ENCODE measurements at regions not wholly inside any gene's neighbourhood (a gene's known extent, or its start where the extent isn't known, plus 50 kb on each side); places are given as distances from the start of the nearest gene placed in this dataset.
A peak's percentile ranks its signal among the peaks of the same experiment; 100 is the strongest.

DNA sequence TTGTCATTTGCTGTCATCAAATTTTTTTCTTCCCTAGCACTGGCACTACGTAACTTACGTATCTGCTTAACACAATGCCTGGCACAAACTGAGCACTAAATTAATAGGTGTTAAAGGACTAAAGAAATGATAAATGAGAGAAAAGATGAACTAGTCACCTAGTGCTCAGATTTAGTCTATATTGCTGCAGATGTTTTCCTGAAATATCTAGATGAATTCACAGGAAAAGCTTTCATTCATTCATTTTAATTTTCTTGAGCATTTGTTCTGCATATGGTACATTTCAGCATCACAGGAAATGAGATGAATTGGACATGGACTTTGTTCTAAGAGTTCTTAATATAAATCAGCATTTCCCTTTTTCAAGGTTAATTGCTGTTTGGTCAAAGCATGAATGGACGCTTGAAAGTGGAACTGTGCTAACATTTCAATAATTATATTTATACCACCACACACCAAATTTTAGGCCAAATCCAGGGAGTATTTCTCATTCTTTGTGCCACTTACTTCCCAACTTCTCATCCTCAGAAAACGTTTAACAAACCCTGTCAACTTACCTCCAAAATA, 163.2 kb upstream of the MDFIC start:
- Histone ChIP-seq H3K79me2 (ENCODE audit: control insufficient read depth, insufficient read depth, low read length) (no peaks in the 10 kb centered on the region), H3K9me3 (replicated peaks; ENCODE audit: control insufficient read depth, insufficient read depth, low read length) (no peaks in the 10 kb centered on the region), H3K4me1 (ENCODE audit: control insufficient read depth, insufficient read depth, low read length) (no peaks in the 10 kb centered on the region), H3K4me2 (ENCODE audit: control insufficient read depth, insufficient read depth) (no peak overlapping the region), H3K27me3 (replicated peaks in 1 of 2; ENCODE audit: control insufficient read depth in 2 of 2, insufficient read depth in 2 of 2, low read length in 1 of 2) (no peaks in the 10 kb centered on the region), H4K20me1 (ENCODE audit: control insufficient read depth, insufficient read depth) (no peaks in the 10 kb centered on the region), H3K27ac (ENCODE audit: control insufficient read depth, insufficient read depth) (no peak overlapping the region), H3K36me3 (ENCODE audit: control insufficient read depth in 2 of 2, insufficient read depth in 2 of 2, low read length in 1 of 2) (no peaks in the 10 kb centered on the region), H3K9ac (ENCODE audit: control insufficient read depth, insufficient read depth, low read length) (no peak overlapping the region), H3K4me3 (no peak overlapping the region), H2AFZ (ENCODE audit: control insufficient read depth, low read depth, low read length) (no peak overlapping the region)
- ChIA-PET CTCF (interaction anchor here (1.4 to 2.0 kb wide), 2 partner anchors 9 to 458 kb away, joined by 4 to 6 read pairs; no protein-coding TSS in a partner anchor), RAD21 (ENCODE audit: unreplicated experiment) (interaction anchor here (1.3 to 1.6 kb wide), 2 partner anchors 74 to 76 kb away, joined by 4 to 5 read pairs; no protein-coding TSS in a partner anchor), SMC1A (ENCODE audit: uncharacterized antibody, unreplicated experiment) (interaction anchor here (0.7 to 3.3 kb wide), 10 partner anchors 10 to 270 kb away, joined by 3 to 13 read pairs (median 4); no protein-coding TSS in a partner anchor), POLR2A (no interaction called here)
- FAIRE-seq (no peak), ATAC-seq (peak; percentile 60), DNase-seq (ENCODE audit: low read depth, low spot score) (no peak)
- TF ChIP-seq ZNF24 (IDR thresholded peaks at IDR 0.05) (peak; percentile 95), CEBPB (IDR thresholded peaks at IDR 0.05; ENCODE audit: borderline replicate concordance in 1 of 2, low read depth in 2 of 2, low read length in 2 of 2) (no peak), MTA2 (IDR thresholded peaks at IDR 0.05; ENCODE audit: low read depth) (peak; percentile 86), DPF2 (IDR thresholded peaks at IDR 0.05) (peak; percentile 60), ZBED1 (IDR thresholded peaks at IDR 0.05; ENCODE audit: borderline replicate concordance) (no peak), ZNF274 (IDR thresholded peaks at IDR 0.05; ENCODE audit: insufficient read depth, insufficient read length) (no peak), SPI1 (IDR thresholded peaks at IDR 0.05; ENCODE audit: borderline replicate concordance, insufficient read depth, low read depth, low read length) (peak; percentile 52; the same call in 1 of the 2 replicates), IKZF2 (IDR thresholded peaks at IDR 0.05) (peak in 1 of 2 experiments; percentile 6; a peak in 1 of 4 replicates), BCL11A (IDR thresholded peaks at IDR 0.05; ENCODE audit: low read depth, low read length) (peak; percentile 22; the same call in 1 of the 2 replicates), CHD2 (IDR thresholded peaks at IDR 0.05; ENCODE audit: borderline replicate concordance, low read depth, low read length) (no peak), STAT1 (conservative IDR thresholded peaks at IDR 0.05) (no peak)
- TF ChIP-seq, protein P1, sequence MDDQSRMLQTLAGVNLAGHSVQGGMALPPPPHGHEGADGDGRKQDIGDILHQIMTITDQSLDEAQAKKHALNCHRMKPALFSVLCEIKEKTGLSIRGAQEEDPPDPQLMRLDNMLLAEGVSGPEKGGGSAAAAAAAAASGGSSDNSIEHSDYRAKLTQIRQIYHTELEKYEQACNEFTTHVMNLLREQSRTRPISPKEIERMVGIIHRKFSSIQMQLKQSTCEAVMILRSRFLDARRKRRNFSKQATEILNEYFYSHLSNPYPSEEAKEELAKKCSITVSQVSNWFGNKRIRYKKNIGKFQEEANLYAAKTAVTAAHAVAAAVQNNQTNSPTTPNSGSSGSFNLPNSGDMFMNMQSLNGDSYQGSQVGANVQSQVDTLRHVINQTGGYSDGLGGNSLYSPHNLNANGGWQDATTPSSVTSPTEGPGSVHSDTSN (IDR thresholded peaks at IDR 0.05; ENCODE audit: insufficient replicate concordance, low read depth, low read length): no peak
- TF ChIP-seq, protein P2, sequence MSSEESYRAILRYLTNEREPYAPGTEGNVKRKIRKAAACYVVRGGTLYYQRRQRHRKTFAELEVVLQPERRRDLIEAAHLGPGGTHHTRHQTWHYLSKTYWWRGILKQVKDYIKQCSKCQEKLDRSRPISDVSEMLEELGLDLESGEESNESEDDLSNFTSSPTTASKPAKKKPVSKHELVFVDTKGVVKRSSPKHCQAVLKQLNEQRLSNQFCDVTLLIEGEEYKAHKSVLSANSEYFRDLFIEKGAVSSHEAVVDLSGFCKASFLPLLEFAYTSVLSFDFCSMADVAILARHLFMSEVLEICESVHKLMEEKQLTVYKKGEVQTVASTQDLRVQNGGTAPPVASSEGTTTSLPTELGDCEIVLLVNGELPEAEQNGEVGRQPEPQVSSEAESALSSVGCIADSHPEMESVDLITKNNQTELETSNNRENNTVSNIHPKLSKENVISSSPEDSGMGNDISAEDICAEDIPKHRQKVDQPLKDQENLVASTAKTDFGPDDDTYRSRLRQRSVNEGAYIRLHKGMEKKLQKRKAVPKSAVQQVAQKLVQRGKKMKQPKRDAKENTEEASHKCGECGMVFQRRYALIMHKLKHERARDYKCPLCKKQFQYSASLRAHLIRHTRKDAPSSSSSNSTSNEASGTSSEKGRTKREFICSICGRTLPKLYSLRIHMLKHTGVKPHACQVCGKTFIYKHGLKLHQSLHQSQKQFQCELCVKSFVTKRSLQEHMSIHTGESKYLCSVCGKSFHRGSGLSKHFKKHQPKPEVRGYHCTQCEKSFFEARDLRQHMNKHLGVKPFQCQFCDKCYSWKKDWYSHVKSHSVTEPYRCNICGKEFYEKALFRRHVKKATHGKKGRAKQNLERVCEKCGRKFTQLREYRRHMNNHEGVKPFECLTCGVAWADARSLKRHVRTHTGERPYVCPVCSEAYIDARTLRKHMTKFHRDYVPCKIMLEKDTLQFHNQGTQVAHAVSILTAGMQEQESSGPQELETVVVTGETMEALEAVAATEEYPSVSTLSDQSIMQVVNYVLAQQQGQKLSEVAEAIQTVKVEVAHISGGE (CRISPR knock-in tag; IDR thresholded peaks at IDR 0.05): no peak
- TF ChIP-seq, protein P3, sequence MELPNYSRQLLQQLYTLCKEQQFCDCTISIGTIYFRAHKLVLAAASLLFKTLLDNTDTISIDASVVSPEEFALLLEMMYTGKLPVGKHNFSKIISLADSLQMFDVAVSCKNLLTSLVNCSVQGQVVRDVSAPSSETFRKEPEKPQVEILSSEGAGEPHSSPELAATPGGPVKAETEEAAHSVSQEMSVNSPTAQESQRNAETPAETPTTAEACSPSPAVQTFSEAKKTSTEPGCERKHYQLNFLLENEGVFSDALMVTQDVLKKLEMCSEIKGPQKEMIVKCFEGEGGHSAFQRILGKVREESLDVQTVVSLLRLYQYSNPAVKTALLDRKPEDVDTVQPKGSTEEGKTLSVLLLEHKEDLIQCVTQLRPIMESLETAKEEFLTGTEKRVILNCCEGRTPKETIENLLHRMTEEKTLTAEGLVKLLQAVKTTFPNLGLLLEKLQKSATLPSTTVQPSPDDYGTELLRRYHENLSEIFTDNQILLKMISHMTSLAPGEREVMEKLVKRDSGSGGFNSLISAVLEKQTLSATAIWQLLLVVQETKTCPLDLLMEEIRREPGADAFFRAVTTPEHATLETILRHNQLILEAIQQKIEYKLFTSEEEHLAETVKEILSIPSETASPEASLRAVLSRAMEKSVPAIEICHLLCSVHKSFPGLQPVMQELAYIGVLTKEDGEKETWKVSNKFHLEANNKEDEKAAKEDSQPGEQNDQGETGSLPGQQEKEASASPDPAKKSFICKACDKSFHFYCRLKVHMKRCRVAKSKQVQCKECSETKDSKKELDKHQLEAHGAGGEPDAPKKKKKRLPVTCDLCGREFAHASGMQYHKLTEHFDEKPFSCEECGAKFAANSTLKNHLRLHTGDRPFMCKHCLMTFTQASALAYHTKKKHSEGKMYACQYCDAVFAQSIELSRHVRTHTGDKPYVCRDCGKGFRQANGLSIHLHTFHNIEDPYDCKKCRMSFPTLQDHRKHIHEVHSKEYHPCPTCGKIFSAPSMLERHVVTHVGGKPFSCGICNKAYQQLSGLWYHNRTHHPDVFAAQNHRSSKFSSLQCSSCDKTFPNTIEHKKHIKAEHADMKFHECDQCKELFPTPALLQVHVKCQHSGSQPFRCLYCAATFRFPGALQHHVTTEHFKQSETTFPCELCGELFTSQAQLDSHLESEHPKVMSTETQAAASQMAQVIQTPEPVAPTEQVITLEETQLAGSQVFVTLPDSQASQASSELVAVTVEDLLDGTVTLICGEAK (IDR thresholded peaks at IDR 0.05; ENCODE audit: borderline replicate concordance): no peak
- no TSS peak for BruUV-seq (replicated peaks)
- 33% methylated on average over 4 of the region's 4 CpGs for whole genome bisulfite sequencing (ENCODE audit: insufficient coverage, insufficient replicate concordance, low lambda C conversion rate, missing lambda C conversion rate)
- in situ Hi-C loops (cut with MboI) (no loop called here), intact Hi-C loops (cut with micrococcal nuclease; ENCODE audit: unreplicated experiment) (no loop called here)

Data from GM12878 (cell line).